Endothelial cell of umbilical vein (primary cell): ENCODE measurements at regions not wholly inside any gene's neighbourhood (a gene's known extent, or its start where the extent isn't known, plus 50 kb on each side); places are given as distances from the start of the nearest gene placed in this dataset.

Source experiments
- EZH2 ChIP-seq: IDR thresholded peaks from 2 replicates; pipeline ENCODE4 v1.6.1; 2012; ENCODE audit warnings: borderline replicate concordance, low read depth, mild to moderate bottlenecking, moderate library complexity, low read length, inconsistent platforms; ENCODE audit not compliant: severe bottlenecking
- JUN ChIP-seq: IDR thresholded peaks from 2 replicates; pipeline ENCODE4 v1.6.1; 2011; ENCODE audit warnings: borderline replicate concordance, low read depth; ENCODE audit not compliant: insufficient read length, insufficient read depth
- MYC ChIP-seq: IDR thresholded peaks from one replicate; pipeline ENCODE4 v1.6.1; 2011; ENCODE audit warnings: mild to moderate bottlenecking, low read depth, low read length
- POLR2A ChIP-seq: IDR thresholded peaks from 2 replicates; pipeline ENCODE4 v1.6.1; 2012; ENCODE audit warnings: low read depth, mild to moderate bottlenecking, control low read depth, low read length
- POLR2AphosphoS5 ChIP-seq: IDR thresholded peaks from 2 replicates; pipeline ENCODE4 v1.6.1; 2012; ENCODE audit warnings: low read depth, mild to moderate bottlenecking, control low read depth, low read length, moderate library complexity; ENCODE audit not compliant: insufficient read depth
- TF ChIP-seq, protein P1 (sequence below), 2 donors: IDR thresholded peaks; 1 replicate in 1 of 2; 2 replicates in 1 of 2; pipeline ENCODE4 v1.5.1; 2011; ENCODE audit warnings: low read length in 2 of 2, mild to moderate bottlenecking in 2 of 2, moderate library complexity in 2 of 2, control low read depth in 1 of 2, inconsistent platforms in 1 of 2, low read depth in 1 of 2; ENCODE audit not compliant: insufficient read depth in 1 of 2; ENCODE audit errors: extremely low read depth in 1 of 2

DNA sequence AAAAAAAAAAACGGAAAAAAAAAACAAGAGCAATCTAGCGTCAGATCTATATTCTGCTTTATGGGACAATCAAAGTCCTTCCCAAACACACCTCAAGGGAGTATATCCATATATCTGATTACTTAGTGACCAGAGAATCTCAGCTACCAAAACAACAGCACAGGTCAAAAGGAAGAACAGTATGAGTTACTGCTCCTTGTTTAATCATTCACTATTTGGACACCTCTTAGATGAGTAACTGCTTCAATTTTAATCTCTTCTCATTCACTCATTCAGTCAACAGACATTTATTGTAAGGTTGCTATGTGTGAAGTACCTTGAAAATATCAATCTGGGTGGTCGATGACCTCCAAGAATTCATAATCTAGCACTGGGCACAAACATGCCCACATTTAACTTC lies 193.2 kb downstream of the IRS2 start:
- TF ChIP-seq POLR2A (no peak), EZH2 (no peak), POLR2AphosphoS5 (no peak), MYC (no peak), JUN (no peak)
- TF ChIP-seq, protein P1, sequence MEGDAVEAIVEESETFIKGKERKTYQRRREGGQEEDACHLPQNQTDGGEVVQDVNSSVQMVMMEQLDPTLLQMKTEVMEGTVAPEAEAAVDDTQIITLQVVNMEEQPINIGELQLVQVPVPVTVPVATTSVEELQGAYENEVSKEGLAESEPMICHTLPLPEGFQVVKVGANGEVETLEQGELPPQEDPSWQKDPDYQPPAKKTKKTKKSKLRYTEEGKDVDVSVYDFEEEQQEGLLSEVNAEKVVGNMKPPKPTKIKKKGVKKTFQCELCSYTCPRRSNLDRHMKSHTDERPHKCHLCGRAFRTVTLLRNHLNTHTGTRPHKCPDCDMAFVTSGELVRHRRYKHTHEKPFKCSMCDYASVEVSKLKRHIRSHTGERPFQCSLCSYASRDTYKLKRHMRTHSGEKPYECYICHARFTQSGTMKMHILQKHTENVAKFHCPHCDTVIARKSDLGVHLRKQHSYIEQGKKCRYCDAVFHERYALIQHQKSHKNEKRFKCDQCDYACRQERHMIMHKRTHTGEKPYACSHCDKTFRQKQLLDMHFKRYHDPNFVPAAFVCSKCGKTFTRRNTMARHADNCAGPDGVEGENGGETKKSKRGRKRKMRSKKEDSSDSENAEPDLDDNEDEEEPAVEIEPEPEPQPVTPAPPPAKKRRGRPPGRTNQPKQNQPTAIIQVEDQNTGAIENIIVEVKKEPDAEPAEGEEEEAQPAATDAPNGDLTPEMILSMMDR (IDR thresholded peaks at IDR 0.05; ENCODE audit: extremely low read depth in 1 of 2, insufficient read depth in 1 of 2, low read depth in 1 of 2, low read length in 2 of 2): no peak
